DMS53 (cell line): ENCODE measurements at regions not wholly inside any gene's neighbourhood (a gene's known extent, or its start where the extent isn't known, plus 50 kb on each side); places are given as distances from the start of the nearest gene placed in this dataset.
A peak's percentile ranks its signal among the peaks of the same experiment; 100 is the strongest.

ENCODE experiments used
- DNase-seq: peaks from one replicate; lab custom pipeline; 2025; lab: John Stamatoyannopoulos, UW

DNA sequence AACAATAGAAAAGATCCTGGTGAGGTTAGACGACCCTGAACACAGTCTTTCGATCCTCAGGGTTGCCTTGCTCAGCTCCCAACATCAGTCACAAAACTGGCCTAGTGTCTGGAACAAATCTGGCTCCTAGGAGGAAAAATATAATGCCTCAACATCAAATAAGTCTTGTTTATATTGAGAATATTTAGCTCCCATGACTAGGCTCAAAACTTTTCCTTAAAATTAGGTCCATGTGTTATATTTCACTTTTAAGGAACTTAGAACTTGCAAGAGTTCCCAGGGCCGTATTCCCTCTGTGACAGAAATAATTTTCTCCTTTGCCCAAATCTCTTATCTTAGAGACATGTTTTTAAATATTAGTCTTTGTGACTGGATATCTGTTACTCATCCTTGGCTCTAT is 819.7 kb upstream of the ZEB2 start:
- no peak for DNase-seq

DNA sequence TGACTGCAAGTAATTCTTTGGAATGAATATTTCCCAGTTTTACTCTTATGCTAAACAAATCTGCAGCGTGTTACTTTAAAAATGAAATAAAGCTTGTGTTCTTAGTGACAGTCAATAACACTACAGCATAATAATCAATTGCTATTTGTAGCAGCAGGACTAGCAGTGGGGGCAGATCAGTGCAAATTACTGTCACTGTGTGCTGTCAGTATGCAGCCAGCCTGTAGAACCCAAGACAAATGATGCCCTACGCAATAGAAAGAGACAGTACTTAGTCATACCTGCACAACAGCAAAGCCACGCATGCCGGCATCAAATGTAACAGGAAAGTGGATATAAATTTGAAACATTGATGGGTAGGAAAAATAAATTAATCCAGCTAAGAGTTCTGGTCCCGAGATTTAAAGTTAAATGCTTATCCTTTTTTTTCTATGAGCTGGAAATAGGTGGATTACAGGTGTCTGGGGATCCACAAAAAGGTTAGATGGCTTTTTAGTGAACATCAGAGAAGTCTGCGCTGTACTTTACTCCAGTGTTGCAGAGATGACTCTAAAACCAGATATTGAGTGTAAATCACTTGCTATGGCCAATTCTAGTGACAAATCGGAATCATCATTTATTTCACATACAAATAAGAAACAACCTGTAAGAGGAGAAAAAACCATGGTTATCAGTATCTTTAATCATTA is 812.4 kb upstream of the ZEB2 start:
- no peak for DNase-seq

DNA sequence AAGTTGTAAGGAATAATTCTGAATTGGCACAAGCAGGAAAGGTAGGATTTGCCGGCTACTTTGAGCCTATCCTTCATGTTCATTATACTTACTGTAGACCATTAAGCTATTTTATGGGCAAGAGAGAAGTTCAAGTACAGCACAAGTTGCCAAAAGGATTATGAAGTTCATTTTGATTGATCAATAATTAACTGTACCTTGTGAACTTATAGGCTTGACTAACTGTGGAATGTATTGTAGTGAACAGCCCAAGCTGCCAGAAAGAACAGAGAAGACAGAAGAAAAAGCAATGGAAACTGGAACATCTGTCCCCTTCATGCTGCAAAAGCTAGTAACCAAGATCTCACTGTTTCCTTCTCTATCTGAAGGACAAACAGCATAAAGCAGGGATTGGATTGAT is 810.1 kb upstream of the ZEB2 start:
- no peak for DNase-seq

DNA sequence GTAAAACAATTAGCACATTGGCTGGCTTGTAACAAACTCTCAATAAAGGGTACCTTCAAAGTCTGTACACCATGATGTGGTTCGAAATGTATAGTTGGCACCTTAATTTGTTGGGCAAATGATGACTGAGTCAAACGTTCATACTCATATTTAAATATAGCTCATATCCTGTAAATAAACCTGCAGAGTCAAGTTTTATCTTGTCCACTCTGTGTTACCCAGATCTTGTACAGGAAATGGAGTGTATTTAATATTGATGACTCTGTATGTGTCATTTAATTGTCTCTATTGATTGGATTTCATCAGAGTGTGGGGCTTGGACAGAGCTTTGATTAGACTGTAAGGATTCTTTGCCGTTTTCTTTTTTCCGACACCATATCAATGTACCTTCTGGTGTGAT is 805.6 kb upstream of the ZEB2 start:
- no peak for DNase-seq

DNA sequence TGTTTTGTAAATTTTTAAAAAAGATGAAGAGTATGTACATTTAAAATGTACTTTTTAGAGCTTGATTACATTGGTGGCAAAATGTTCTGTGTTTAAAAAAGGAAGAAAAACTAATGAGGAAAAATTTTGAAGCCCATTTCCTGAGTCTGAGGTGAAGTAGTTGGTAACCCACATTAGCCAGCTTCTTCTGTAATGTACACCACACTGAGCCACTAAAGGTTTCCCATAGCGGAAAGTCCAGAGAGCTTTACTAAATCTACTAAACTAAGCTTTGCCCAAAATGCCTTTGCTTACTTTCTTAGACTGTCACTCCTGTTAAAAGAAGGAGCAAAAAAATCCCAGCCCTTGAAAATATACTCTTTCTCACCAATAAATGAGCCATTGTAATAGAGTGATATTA is 804.8 kb upstream of the ZEB2 start:
- no peak for DNase-seq

DNA sequence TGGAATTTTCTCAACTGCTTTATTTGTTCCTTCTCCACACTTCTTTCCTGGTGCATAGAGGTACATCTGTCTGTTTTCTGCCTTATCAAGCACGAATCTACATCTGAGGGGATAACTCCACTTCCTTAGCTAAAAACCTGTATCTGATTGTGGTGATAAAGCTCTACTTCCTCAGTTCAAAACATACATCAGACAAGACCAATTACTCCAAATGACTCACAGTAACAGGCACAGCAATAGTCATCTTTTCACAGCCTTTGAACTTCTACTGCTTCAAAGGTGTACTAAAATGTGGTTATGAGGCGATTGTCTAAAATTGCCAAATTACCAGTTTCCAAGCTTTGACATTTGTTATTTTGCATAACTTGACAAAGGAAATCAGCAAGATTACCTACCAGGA is 803.6 kb upstream of the ZEB2 start:
- DNase-seq, result no peak

DNA sequence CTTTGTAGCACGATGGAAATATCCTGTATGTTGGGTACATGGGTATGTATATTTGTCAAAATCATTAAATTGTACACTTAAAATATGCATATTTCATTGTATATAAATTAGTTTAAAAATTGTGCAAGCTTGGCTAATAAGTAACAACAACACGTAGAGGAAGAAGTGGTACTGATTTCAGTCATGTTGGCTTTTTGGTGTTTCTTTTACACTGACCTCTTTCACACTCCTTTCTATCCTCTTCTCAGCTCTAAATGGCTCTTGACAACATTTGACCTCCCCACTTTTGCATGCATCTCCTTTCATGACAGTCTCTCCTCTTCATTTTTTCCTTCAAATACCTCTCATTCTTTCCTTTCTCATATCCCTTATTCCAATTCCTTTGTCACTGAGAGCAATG is 801.4 kb upstream of the ZEB2 start:
- no peak for DNase-seq

DNA sequence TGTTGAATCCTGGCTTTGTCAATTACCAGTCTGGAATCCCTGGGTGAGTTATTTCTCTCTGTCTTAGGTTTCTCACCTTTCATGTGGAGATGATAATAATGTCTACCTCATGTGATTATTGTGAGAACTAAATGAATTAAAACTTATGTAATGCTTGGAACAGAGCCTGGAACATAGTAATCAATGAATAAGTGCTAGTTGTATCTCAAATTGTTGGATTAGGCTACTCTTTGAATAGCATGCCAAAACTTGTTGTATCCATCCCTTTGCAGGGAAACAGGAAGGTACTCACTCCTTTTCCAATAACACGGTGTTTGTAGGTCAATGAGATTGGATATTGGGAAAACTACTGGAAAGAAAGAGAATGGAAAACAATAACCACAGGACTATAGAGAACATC is 796.6 kb upstream of the ZEB2 start:
- no peak for DNase-seq

DNA sequence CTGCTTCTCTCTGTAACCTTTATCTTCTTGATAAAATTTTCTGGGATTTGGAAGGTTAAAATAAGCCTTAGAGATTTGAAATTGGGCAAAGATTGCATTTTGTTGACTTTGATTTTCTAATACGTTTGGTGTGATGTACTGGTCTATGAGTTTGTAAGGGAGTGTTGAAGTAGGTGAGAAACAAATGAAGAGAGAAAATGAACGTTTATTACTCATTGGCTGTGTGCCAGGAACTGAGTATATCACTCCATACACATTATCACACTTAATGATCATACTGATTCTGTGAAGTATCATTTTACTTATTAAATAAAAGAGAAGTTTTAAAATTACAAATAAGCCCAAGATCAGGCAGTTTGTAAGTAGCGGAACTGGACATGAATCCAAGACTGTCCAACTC is 795.1 kb upstream of the ZEB2 start:
- no peak for DNase-seq

DNA sequence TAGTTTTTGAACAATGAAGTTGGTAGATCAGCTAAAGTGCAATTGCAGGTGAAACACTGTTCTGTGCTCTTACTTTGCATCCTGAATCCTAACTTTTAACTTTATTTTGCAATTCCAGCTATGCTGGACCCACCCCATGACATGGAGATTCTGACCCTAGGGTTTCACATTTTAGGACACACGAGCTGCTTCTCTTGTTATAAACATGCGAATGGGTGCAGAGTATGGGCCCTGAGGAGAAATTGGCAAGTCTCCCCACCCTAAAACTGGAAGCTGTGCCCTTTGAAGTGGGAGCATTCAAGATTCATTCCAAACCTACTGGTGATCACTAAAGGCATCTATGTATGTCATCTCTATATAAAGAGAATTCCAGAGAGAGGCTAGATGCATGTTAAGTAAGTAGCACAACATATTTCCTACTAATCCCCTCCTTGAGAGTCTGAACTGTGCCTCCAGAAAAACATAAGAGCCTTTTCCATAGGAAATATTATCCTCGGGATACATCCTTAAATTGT is 794.3 kb upstream of the ZEB2 start:
- no peak for DNase-seq

DNA sequence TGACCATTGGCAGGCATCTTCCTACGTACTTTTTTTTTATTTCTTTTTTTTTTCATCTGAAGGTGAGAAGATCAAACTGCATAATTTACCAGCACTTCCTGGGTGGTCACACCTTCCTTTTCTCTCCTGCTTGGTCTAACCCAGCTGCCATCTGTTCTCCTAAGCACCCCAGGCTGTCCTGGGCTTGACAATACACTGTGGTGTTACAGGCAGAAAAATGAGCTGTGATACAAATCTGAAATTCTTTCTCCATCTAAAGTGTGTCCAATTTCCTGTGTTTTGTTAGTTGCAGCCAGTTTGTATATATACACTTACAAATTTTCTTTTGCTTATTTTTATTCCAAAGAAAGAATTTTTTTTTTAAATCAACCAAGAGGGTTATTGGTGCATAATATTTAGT is 786.0 kb upstream of the ZEB2 start:
- no peak for DNase-seq

DNA sequence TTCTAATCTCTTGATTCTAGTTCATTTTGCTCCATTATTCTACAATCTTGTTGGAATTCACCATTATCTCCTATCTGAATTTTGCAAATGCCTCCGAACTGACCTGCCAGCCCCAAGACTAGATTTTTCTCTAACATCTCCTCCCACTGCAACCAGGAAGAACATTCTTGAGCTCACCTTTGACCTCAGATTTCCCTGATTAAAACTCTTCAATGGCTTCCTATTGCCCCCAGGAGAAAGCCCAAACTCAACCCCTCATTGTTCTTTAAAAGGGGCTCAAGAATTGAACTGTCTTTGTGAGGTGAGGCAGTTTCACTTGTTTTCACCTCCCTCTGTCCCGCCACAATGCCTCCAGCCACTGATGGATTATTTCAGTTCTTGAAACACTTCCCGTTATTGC is 784.6 kb upstream of the ZEB2 start:
- no peak for DNase-seq

DNA sequence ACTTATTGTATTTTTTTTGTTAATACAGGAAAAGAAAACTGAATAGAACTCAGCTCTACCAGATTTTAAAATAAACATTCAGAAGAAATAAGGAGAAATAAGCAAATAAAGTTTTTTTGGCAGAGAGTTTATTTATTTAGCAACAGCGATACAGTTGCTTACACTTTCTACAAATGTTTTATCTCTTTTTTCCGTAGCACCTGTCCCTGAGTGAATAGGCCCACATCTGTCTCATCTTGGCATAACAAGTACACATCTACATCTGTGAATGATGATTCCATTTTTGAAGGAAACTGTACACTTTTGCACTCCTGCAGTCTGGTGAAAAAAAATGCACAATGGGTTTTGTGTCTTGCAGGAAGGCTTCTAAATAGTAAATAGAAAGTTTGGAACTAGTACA is 783.6 kb upstream of the ZEB2 start:
- DNase-seq, result peak; percentile 18

DNA sequence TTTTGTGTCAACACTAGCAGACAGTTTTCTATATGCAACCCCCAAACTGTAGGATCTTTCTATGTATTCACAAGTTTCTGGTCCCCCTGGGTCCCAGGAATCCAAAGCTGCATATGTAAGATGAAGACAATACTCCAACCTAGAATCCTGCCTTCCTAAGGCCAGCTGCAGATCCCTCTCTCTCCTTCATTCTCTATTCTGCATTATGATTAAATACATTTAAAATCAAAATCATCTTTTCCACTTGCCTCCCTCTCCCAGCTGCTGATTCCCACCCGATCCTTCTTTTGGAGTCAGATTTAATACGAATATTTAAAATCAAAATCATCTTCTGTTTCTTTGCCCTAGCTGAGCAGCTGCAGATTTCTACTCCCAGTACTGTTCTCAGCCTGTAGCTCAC is 783.0 kb upstream of the ZEB2 start:
- no peak for DNase-seq

DNA sequence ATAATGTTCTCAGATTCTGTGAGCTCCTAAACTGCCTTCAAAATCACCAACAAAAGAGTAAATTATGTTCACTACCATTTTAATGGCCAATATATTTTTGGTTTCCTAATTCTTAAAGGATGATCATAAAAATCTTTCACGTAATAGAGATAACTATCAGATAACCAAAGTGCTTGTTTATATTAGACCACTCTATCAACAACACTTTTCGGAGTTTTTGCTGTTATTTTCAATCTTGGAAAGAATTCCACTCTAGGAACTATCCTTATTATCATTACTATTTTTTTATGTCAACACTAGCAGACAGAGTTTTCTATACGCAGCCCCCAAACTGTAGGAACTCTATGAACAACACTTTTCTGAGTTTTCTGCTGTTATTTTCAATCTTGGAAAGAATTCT is 782.5 kb upstream of the ZEB2 start:
- no peak for DNase-seq

DNA sequence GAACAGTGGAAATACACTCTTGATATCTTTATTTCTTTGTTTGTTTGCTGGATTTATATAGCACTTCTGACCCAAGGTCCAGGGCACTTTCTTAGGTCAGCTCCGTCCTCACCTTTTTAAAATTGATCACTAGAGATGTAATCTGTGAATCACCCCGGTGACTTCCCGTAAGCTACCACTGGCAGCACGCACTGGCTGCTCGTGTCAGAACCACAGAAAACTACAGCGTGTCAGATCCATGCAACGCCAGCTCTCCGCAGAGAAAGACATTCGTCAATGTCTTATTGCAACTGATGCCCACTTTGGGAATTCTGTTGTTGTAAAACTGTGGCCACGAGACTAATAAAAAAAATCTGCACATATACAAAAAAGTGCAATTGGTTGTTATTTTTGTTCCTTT is 779.4 kb upstream of the ZEB2 start:
- DNase-seq, result no peak

DNA sequence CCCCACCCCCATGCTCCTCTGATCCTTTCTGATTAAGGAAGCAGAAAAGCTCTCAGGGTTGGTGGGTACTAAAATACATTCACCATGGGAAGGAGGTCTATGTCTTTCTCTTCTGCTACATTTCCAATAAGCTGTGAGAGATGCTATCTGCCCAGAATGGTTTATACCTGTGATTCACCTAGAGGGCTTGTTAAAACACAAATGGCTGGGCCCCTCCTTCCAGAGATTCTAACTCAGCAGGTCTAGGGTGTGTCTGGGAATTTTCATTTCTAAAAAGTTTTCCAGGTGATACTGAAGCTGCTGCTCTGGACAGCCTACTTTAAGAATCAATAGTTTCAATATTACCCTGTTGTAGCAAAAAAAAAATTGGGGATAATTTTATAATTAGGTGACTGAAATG is 772.2 kb upstream of the ZEB2 start:
- no peak for DNase-seq

DNA sequence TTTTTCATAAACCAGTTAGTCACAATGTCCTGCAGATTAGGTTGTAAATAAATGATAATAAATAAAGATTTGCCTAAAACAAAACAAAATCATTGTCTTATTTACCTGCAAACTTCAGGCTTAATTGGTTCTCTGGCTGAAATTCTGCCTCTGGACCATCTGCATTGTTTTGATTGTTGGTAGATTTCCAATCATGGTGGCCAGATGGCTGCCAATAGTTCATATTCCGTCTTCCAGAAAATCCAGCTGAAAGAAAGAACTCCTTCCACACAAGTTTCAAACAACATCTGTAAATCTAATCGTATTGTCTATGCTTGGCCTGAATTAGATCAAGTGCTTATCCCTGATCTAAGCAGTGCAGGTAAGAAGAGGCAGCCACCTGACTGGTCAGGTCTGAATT is 771.1 kb upstream of the ZEB2 start:
- DNase-seq, result no peak

DNA sequence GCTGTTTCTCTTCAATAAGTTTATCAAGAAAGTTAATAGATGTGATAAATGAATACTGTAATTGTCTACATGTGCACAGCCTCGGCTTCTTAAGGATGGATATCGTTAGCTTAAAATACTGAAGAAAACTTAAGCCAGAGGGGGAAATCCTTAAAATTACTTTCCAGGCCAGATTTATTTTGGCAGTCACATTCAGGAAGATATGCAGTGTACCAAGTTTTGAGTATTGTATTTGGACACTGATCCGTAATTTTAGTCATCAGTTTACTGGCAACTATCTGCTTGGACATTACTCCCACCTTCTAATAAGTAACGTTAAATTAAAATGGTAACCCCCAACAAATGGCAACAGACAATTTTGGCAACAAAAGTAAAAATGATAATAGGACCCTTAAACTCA is 770.0 kb upstream of the ZEB2 start:
- no peak for DNase-seq

DNA sequence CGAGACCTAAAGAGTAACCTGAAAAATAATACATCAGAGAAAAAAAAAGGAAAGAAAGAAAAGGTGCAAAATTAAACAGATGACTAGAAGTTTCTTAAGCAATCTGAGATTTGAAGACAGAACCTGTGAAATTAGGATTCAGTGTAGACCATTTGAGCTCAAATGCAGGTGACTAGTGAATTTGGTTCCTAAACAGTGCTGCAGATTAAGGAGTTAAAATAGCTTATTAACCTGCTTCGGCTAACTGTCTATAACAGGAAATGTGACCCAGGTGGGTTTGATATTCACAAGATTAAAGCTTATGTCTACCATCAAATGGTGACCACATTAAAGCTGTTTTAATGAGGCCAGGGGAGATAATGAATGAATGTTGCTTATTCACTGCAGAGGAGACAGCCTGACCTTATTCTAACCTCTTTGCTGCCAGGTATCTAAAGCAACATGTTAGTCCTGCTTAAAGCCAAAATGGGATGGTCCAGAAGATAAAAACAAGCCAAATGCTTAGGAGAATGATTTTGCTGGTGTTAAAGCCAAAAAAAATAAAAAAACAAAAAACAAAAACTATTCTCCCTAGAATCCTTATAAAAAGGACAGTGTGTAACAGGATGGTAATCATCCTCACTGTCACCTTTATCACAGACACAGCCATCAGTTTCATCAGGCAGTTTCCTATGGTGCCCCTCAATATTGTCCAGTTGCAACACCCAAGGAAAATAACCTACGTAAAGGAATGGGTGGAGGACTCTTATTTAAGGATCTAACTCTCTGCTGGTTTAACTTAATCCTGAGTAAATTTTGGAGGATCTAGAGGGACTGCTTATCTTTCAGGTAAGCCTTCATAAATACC is 769.0 kb upstream of the ZEB2 start:
- no peak for DNase-seq

DNA sequence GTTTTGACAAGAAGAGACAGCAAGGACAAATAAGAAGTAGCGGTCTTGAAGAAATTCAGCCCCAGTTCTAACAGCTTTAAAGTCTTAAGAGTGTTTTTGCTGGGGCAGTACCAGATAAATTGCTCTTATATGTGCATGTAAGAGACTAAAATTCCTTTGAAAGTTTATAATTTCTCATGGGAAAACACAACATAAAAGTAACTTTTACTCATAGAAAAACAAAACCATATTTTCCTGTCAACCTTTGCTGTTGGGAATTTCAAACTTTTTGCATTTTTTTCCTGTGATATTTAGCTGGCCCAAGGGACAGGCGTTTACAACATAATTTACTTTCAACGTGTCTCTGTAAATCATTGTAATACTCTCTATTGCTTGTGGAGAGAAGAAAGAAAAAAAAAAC is 767.8 kb upstream of the ZEB2 start:
- DNase-seq, result no peak

DNA sequence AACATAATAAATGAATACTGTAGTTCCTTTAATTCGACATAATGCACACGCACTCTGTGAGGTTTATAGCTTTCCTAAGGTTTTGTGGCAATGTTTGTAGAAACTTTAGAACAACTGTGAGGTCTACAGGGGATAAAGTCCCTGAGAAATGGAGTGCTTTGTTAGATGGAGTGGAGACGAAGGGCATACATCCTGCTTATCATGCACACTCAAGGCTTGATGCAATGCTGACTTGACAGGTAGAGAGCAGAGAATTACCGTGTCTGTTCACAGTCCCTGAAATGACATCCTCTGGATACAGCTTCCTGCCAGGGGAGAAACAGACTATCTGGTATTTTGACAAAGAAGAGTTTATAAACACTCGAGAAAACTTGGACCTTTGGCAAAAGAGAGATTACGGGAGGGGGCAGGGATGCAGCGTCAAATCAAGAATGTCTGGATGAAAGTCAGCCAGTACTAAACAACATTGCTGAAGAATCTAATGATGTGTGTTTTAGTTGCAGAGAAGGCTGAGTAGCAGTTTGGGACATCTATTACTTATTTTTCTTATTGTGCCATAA is 766.9 kb upstream of the ZEB2 start:
- no peak for DNase-seq

DNA sequence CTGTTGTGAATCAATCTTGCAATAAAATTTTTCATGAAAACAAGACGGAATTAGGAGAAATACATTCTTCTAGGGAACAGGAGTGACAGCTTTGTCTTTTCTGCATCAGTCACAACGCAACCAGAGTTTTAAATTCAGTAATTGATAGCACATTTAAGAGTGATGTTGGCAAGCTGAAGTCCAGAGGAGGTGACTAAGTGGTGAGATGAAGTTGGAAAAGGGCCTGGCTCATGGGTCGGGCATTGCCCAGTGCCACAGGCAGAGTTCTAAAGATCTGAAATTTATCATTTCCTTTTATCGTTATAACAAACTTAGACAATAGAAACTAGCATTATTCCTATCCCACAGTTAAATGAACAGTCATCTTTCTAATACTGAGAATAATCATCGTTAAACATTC is 764.6 kb upstream of the ZEB2 start:
- no peak for DNase-seq
